ENCODE measurements at regions not wholly inside any gene's neighbourhood (a gene's known extent, or its start where the extent isn't known, plus 50 kb on each side); places are given as distances from the start of the nearest gene placed in this dataset.

DNA sequence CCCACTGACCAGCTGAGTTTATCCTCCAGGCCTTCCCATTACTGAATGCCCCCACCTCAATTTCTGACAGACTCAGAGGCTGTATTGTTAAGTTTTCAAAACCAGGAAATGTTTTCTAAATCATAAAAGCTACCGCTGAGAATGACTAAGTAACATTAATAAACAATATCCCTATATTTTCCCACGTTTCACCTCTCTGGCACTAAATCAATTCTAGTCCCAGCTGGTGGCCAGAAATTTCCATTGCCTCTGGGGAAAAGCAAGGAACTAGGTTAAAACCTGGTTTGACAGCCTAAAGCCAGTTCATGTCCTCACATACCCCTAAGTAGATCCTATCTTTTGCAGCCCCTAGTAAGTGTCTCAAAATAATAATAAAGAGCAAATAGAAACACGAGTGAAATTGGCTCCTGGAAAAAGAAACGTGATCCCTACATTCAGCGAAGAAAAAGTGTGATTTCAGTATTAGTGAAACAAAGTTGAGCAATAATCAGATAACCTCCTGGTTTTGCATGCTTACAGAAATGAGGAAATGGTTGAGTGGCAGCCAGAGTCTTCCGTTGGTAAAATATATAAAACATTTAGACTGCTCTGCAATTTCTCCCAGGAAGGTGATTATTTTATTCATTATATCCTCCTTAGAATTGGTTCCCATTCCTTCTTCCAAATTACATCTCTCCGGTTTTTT is 110.9 kb downstream of the ESM1 start:
- Mint-ChIP-seq H3K27ac (no peak overlapping the region), H3K4me3 (no peak overlapping the region), H3K9me3 (no peaks in the 10 kb centered on the region), H3K27me3 (ENCODE audit: insufficient read depth, low read depth, poor library complexity) (peaks cover 3% of the 10 kb centered on the region), H3K4me1 (peaks cover 38% of the 10 kb centered on the region), H3K36me3 (ENCODE audit: low read depth) (no peaks in the 10 kb centered on the region)
- Histone ChIP-seq H3K4me1 (ENCODE audit: insufficient read depth) (peaks cover 32% of the 10 kb centered on the region), H3K36me3 (ENCODE audit: insufficient read depth) (no peaks in the 10 kb centered on the region), H3F3A (replicated peaks; ENCODE audit: low read depth) (no peaks in the 10 kb centered on the region), H3K4me2 (no peak overlapping the region), H4K20me1 (replicated peaks; ENCODE audit: insufficient read depth) (no peaks in the 10 kb centered on the region), H3K79me2 (replicated peaks; ENCODE audit: insufficient read depth) (no peaks in the 10 kb centered on the region), H3K27me3 (ENCODE audit: insufficient read depth) (no peaks in the 10 kb centered on the region), H3K27ac (ENCODE audit: low read depth) (no peak overlapping the region), H3K9me2 (ENCODE audit: insufficient read depth) (0 out of 2 replicates have a peak, but pooled peaks cover 4% of the 10 kb centered on the region), H3K4me3 (no peak overlapping the region), H2AFZ (no peak overlapping the region)
- TF ChIP-seq, protein P1, sequence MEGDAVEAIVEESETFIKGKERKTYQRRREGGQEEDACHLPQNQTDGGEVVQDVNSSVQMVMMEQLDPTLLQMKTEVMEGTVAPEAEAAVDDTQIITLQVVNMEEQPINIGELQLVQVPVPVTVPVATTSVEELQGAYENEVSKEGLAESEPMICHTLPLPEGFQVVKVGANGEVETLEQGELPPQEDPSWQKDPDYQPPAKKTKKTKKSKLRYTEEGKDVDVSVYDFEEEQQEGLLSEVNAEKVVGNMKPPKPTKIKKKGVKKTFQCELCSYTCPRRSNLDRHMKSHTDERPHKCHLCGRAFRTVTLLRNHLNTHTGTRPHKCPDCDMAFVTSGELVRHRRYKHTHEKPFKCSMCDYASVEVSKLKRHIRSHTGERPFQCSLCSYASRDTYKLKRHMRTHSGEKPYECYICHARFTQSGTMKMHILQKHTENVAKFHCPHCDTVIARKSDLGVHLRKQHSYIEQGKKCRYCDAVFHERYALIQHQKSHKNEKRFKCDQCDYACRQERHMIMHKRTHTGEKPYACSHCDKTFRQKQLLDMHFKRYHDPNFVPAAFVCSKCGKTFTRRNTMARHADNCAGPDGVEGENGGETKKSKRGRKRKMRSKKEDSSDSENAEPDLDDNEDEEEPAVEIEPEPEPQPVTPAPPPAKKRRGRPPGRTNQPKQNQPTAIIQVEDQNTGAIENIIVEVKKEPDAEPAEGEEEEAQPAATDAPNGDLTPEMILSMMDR (conservative IDR thresholded peaks at IDR 0.05; ENCODE audit: low read depth in 2 of 2) = no peak
- TF ChIP-seq STAT1 (IDR thresholded peaks at IDR 0.05; ENCODE audit: unreplicated experiment) = no peak
- TF ChIP-seq POLR2AphosphoS5 (IDR thresholded peaks at IDR 0.05; ENCODE audit: low read depth) = no peak
- TF ChIP-seq NANOG (IDR thresholded peaks at IDR 0.05; ENCODE audit: borderline replicate concordance) = no peak
- no peak for TF ChIP-seq JUNB (IDR thresholded peaks at IDR 0.05; ENCODE audit: unreplicated experiment)
- no peak for TF ChIP-seq EZH2phosphoT487 (IDR thresholded peaks at IDR 0.05; ENCODE audit: unreplicated experiment)
- TF ChIP-seq ZNF114 (CRISPR knock-in tag; IDR thresholded peaks at IDR 0.05) = no peak
- TF ChIP-seq CREB1 (CRISPR knock-in tag; IDR thresholded peaks at IDR 0.05; ENCODE audit: low read depth) = no peak
- TF ChIP-seq ZNF331 (CRISPR knock-in tag; IDR thresholded peaks at IDR 0.05; ENCODE audit: low read depth) = no peak
- TF ChIP-seq, protein P2, sequence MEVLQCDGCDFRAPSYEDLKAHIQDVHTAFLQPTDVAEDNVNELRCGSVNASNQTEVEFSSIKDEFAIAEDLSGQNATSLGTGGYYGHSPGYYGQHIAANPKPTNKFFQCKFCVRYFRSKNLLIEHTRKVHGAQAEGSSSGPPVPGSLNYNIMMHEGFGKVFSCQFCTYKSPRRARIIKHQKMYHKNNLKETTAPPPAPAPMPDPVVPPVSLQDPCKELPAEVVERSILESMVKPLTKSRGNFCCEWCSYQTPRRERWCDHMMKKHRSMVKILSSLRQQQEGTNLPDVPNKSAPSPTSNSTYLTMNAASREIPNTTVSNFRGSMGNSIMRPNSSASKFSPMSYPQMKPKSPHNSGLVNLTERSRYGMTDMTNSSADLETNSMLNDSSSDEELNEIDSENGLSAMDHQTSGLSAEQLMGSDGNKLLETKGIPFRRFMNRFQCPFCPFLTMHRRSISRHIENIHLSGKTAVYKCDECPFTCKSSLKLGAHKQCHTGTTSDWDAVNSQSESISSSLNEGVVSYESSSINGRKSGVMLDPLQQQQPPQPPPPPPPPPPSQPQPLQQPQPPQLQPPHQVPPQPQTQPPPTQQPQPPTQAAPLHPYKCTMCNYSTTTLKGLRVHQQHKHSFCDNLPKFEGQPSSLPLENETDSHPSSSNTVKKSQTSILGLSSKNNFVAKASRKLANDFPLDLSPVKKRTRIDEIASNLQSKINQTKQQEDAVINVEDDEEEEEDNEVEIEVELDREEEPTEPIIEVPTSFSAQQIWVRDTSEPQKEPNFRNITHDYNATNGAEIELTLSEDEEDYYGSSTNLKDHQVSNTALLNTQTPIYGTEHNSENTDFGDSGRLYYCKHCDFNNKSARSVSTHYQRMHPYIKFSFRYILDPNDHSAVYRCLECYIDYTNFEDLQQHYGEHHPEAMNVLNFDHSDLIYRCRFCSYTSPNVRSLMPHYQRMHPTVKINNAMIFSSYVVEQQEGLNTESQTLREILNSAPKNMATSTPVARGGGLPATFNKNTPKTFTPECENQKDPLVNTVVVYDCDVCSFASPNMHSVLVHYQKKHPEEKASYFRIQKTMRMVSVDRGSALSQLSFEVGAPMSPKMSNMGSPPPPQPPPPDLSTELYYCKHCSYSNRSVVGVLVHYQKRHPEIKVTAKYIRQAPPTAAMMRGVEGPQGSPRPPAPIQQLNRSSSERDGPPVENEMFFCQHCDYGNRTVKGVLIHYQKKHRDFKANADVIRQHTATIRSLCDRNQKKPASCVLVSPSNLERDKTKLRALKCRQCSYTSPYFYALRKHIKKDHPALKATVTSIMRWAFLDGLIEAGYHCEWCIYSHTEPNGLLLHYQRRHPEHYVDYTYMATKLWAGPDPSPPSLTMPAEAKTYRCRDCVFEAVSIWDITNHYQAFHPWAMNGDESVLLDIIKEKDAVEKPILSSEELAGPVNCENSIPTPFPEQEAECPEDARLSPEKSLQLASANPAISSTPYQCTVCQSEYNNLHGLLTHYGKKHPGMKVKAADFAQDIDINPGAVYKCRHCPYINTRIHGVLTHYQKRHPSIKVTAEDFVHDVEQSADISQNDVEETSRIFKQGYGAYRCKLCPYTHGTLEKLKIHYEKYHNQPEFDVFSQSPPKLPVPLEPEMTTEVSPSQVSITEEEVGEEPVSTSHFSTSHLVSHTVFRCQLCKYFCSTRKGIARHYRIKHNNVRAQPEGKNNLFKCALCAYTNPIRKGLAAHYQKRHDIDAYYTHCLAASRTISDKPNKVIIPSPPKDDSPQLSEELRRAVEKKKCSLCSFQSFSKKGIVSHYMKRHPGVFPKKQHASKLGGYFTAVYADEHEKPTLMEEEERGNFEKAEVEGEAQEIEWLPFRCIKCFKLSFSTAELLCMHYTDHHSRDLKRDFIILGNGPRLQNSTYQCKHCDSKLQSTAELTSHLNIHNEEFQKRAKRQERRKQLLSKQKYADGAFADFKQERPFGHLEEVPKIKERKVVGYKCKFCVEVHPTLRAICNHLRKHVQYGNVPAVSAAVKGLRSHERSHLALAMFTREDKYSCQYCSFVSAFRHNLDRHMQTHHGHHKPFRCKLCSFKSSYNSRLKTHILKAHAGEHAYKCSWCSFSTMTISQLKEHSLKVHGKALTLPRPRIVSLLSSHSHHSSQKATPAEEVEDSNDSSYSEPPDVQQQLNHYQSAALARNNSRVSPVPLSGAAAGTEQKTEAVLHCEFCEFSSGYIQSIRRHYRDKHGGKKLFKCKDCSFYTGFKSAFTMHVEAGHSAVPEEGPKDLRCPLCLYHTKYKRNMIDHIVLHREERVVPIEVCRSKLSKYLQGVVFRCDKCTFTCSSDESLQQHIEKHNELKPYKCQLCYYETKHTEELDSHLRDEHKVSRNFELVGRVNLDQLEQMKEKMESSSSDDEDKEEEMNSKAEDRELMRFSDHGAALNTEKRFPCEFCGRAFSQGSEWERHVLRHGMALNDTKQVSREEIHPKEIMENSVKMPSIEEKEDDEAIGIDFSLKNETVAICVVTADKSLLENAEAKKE (CRISPR knock-in tag; IDR thresholded peaks at IDR 0.05) = no peak
- TF ChIP-seq, protein P3, sequence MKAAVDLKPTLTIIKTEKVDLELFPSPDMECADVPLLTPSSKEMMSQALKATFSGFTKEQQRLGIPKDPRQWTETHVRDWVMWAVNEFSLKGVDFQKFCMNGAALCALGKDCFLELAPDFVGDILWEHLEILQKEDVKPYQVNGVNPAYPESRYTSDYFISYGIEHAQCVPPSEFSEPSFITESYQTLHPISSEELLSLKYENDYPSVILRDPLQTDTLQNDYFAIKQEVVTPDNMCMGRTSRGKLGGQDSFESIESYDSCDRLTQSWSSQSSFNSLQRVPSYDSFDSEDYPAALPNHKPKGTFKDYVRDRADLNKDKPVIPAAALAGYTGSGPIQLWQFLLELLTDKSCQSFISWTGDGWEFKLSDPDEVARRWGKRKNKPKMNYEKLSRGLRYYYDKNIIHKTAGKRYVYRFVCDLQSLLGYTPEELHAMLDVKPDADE (IDR thresholded peaks at IDR 0.05) = no peak
- TF ChIP-seq, protein P4, sequence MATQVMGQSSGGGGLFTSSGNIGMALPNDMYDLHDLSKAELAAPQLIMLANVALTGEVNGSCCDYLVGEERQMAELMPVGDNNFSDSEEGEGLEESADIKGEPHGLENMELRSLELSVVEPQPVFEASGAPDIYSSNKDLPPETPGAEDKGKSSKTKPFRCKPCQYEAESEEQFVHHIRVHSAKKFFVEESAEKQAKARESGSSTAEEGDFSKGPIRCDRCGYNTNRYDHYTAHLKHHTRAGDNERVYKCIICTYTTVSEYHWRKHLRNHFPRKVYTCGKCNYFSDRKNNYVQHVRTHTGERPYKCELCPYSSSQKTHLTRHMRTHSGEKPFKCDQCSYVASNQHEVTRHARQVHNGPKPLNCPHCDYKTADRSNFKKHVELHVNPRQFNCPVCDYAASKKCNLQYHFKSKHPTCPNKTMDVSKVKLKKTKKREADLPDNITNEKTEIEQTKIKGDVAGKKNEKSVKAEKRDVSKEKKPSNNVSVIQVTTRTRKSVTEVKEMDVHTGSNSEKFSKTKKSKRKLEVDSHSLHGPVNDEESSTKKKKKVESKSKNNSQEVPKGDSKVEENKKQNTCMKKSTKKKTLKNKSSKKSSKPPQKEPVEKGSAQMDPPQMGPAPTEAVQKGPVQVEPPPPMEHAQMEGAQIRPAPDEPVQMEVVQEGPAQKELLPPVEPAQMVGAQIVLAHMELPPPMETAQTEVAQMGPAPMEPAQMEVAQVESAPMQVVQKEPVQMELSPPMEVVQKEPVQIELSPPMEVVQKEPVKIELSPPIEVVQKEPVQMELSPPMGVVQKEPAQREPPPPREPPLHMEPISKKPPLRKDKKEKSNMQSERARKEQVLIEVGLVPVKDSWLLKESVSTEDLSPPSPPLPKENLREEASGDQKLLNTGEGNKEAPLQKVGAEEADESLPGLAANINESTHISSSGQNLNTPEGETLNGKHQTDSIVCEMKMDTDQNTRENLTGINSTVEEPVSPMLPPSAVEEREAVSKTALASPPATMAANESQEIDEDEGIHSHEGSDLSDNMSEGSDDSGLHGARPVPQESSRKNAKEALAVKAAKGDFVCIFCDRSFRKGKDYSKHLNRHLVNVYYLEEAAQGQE (IDR thresholded peaks at IDR 0.05; ENCODE audit: unreplicated experiment) = no peak
- no peak for TF ChIP-seq EZH2 (IDR thresholded peaks at IDR 0.05; ENCODE audit: low read depth, unreplicated experiment)
- DNase-seq (ENCODE audit: low spot score) = no peak
- ATAC-seq = no peak

All from GM23338 (cell line).